ENCODE measurements at regions not wholly inside any gene's neighbourhood (a gene's known extent, or its start where the extent isn't known, plus 50 kb on each side); places are given as distances from the start of the nearest gene placed in this dataset.

GRCh38 chr1:239322369-239322768 is 64.0 kb upstream of the CHRM3 start:
- H3K4me1 ChIP-seq, result no peaks in the 10 kb centered on the region
- H3K36me3 ChIP-seq, result no peaks in the 10 kb centered on the region
- intact Hi-C loops (cut with DNase I), result no loop called here
- no peak for TF ChIP-seq CTCF (IDR thresholded peaks at IDR 0.05)
- H3K27ac ChIP-seq, result no peak overlapping the region
- no peaks in the 10 kb centered on the region for H3K27me3 ChIP-seq
- no peak overlapping the region for H3K9ac ChIP-seq (ENCODE audit: low read depth in 2 of 2, low read length in 2 of 2)
- H3K9me3 ChIP-seq, result no peaks in the 10 kb centered on the region
- no peak overlapping the region for H3K4me3 ChIP-seq
- DNase-seq, result no peak

GRCh38 chr1:239321877-239322276 is 64.5 kb upstream of the CHRM3 start:
- no peak for DNase-seq
- Histone ChIP-seq H3K9ac (ENCODE audit: low read depth in 2 of 2, low read length in 2 of 2) (no peak overlapping the region), H3K4me3 (no peak overlapping the region), H3K9me3 (no peaks in the 10 kb centered on the region), H3K27me3 (no peaks in the 10 kb centered on the region), H3K36me3 (no peaks in the 10 kb centered on the region), H3K27ac (no peak overlapping the region), H3K4me1 (no peaks in the 10 kb centered on the region)
- intact Hi-C loops (cut with DNase I), result no loop called here
- no peak for TF ChIP-seq CTCF (IDR thresholded peaks at IDR 0.05)

- no peaks in the 10 kb centered on the region for H3K9me3 ChIP-seq
- H3K27ac ChIP-seq, result no peak overlapping the region
- H3K9ac ChIP-seq (ENCODE audit: low read depth in 2 of 2, low read length in 2 of 2), result no peak overlapping the region
- intact Hi-C loops (cut with DNase I), result no loop called here
- no peaks in the 10 kb centered on the region for H3K4me1 ChIP-seq
- H3K36me3 ChIP-seq, result no peaks in the 10 kb centered on the region
- H3K4me3 ChIP-seq, result no peak overlapping the region
- no peak for TF ChIP-seq CTCF (IDR thresholded peaks at IDR 0.05)
- H3K27me3 ChIP-seq, result no peaks in the 10 kb centered on the region
- DNase-seq, result no peak
These were observed 68.4 kb upstream of the CHRM3 start for GRCh38 chr1:239317948-239318347.

- Histone ChIP-seq H3K9me3 (no peaks in the 10 kb centered on the region), H3K27me3 (no peaks in the 10 kb centered on the region), H3K36me3 (no peaks in the 10 kb centered on the region), H3K27ac (peak overlapping the region; percentile 15), H3K9ac (ENCODE audit: low read depth in 2 of 2, low read length in 2 of 2) (no peak overlapping the region), H3K4me3 (no peak overlapping the region), H3K4me1 (no peaks in the 10 kb centered on the region)
- intact Hi-C loops (cut with DNase I), result no loop called here
- no peak for DNase-seq
- no peak for TF ChIP-seq CTCF (IDR thresholded peaks at IDR 0.05)
These were observed 70.6 kb upstream of the CHRM3 start for GRCh38 chr1:239315631-239316217.

- Histone ChIP-seq H3K27me3 (no peaks in the 10 kb centered on the region), H3K4me1 (no peaks in the 10 kb centered on the region), H3K4me3 (no peak overlapping the region), H3K9ac (ENCODE audit: low read depth in 2 of 2, low read length in 2 of 2) (no peak overlapping the region), H3K9me3 (no peaks in the 10 kb centered on the region), H3K27ac (no peak overlapping the region), H3K36me3 (no peaks in the 10 kb centered on the region)
- intact Hi-C loops (cut with DNase I), result no loop called here
- no peak for DNase-seq
- TF ChIP-seq CTCF (IDR thresholded peaks at IDR 0.05), result no peak
These were observed 75.0 kb upstream of the CHRM3 start for GRCh38 chr1:239311331-239311730.

Measured in colonic mucosa (tissue), 4 donors.